ENCODE measurements at regions not wholly inside any gene's neighbourhood (a gene's known extent, or its start where the extent isn't known, plus 50 kb on each side); places are given as distances from the start of the nearest gene placed in this dataset.

DNA sequence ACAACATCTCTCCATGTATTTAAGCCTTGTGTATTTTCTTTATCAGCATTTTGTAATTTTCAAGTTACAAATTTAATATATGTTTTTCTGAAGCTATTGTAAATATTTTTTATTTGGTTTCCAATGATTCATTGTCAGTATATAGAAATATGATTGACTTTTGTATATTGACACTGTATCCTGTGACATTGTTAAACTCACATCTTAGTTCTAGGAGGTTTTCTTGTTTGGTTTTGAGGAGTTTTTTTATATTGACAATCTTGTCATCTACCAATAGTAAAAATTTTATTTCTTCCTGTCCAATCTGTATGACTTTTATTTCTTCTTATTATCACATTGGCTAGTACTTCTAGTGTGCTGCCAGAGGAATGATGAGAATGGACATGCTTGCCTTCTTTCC lies 393.7 kb downstream of the GPAM start:
- no peak for TF ChIP-seq POLR2A (IDR thresholded peaks at IDR 0.05; ENCODE audit: low read length)
- TF ChIP-seq, protein P1, sequence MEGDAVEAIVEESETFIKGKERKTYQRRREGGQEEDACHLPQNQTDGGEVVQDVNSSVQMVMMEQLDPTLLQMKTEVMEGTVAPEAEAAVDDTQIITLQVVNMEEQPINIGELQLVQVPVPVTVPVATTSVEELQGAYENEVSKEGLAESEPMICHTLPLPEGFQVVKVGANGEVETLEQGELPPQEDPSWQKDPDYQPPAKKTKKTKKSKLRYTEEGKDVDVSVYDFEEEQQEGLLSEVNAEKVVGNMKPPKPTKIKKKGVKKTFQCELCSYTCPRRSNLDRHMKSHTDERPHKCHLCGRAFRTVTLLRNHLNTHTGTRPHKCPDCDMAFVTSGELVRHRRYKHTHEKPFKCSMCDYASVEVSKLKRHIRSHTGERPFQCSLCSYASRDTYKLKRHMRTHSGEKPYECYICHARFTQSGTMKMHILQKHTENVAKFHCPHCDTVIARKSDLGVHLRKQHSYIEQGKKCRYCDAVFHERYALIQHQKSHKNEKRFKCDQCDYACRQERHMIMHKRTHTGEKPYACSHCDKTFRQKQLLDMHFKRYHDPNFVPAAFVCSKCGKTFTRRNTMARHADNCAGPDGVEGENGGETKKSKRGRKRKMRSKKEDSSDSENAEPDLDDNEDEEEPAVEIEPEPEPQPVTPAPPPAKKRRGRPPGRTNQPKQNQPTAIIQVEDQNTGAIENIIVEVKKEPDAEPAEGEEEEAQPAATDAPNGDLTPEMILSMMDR (IDR thresholded peaks at IDR 0.05) = no peak
- TF ChIP-seq TFCP2L1 (CRISPR knock-in tag; IDR thresholded peaks at IDR 0.05) = no peak
- TF ChIP-seq CHD2 (IDR thresholded peaks at IDR 0.05; ENCODE audit: low read length, partially characterized antibody) = no peak
- no peak for TF ChIP-seq RAD21 (conservative IDR thresholded peaks at IDR 0.05 in 1 of 2, IDR thresholded peaks at IDR 0.05 in 1 of 2)
